ENCODE measurements at regions not wholly inside any gene's neighbourhood (a gene's known extent, or its start where the extent isn't known, plus 50 kb on each side); places are given as distances from the start of the nearest gene placed in this dataset.

- peak; percentile 9; the same call in 1 of the 2 replicates for TF ChIP-seq PHF8 (IDR thresholded peaks at IDR 0.05; ENCODE audit: borderline replicate concordance, low read length)
- TF ChIP-seq ZNF589 (CRISPR knock-in tag; IDR thresholded peaks at IDR 0.05; ENCODE audit: low read depth): no peak
- TF ChIP-seq MAZ (CRISPR knock-in tag; conservative IDR thresholded peaks at IDR 0.05 in 1 of 2, IDR thresholded peaks at IDR 0.05 in 1 of 2): 0 out of 4 replicates have a peak, but pooled peaks of 1 of the 2 experiments have one; percentile 47
- TF ChIP-seq CHD1 (IDR thresholded peaks at IDR 0.05; ENCODE audit: low read length): no peak
- TF ChIP-seq ZNF311 (CRISPR knock-in tag; IDR thresholded peaks at IDR 0.05): 0 out of 2 replicates have a peak, but pooled peaks have one; percentile 26
Observed at GRCh38 chr15:66617137-66618090, 51.6 kb upstream of the LCTL start (continued).

- H2AFZ ChIP-seq (ENCODE audit: low read depth, low read length): no peak overlapping the region
- WGBS (ENCODE audit: insufficient coverage, low coverage, missing lambda C conversion rate): 45% methylated on average over 15 of the region's 17 CpGs
- no TSS peak for BruUV-seq (replicated peaks)
- TF ChIP-seq TCF15 (CRISPR knock-in tag; IDR thresholded peaks at IDR 0.05) (no peak), ZNF639 (CRISPR knock-in tag; conservative IDR thresholded peaks at IDR 0.05 in 1 of 2, IDR thresholded peaks at IDR 0.05 in 1 of 2) (no peak), NFE2 (IDR thresholded peaks at IDR 0.05; ENCODE audit: low read depth) (0 out of 2 replicates have a peak, but pooled peaks have one; percentile 3), XRCC4 (IDR thresholded peaks at IDR 0.05; ENCODE audit: extremely low read depth, insufficient read depth, insufficient read length) (no peak), ZBTB17 (CRISPR knock-in tag; IDR thresholded peaks at IDR 0.05) (no peak), CREM (IDR thresholded peaks at IDR 0.05; ENCODE audit: low read depth) (peak; percentile 31; the same call in 1 of the 2 replicates), ZSCAN29 (IDR thresholded peaks at IDR 0.05) (no peak), KLF1 (tag; IDR thresholded peaks at IDR 0.05) (no peak), ZNF354B (CRISPR knock-in tag; IDR thresholded peaks at IDR 0.05) (no peak)
Observed at GRCh38 chr15:66619152-66619903, 53.5 kb upstream of the LCTL start.

More at GRCh38 chr15:66619152-66619903, 53.5 kb upstream of the LCTL start:
- POLR2A ChIA-PET: interaction anchor here (0.5 to 2.0 kb wide), 13 partner anchors 9 to 522 kb away, joined by 3 to 7 read pairs (median 3); no protein-coding TSS in a partner anchor
- peak; percentile 78 for FAIRE-seq
- H3K27me3 ChIP-seq (ENCODE audit: control insufficient read depth in 2 of 2, insufficient read depth in 2 of 2, low read length in 2 of 2): no peaks in the 10 kb centered on the region
- peaks cover 5% of the 10 kb centered on the region; the same call in 1 of the 2 replicates for H4K20me1 ChIP-seq (replicated peaks; ENCODE audit: control insufficient read depth, insufficient read depth, low read length)
- peaks cover 55 to 62% of the 10 kb centered on the region in 2 experiments for H3K4me1 ChIP-seq (replicated peaks in 1 of 2; ENCODE audit: control insufficient read depth in 2 of 2, insufficient read depth in 2 of 2, low read length in 2 of 2)
- no peaks in the 10 kb centered on the region for H3K9me1 ChIP-seq (ENCODE audit: control insufficient read depth, insufficient read depth, low read length)
- CTCF ChIA-PET (ENCODE audit: low intra/inter-chr PET ratio): interaction anchor here (0.9 to 1.4 kb wide), 3 partner anchors 78 to 684 kb away, joined by 4 to 15 read pairs (median 5); no protein-coding TSS in a partner anchor
- H3K4me2 ChIP-seq (ENCODE audit: insufficient read depth, low read length): no peak overlapping the region
- peak; percentile 76 for ATAC-seq
- peak; percentile 65 to 86 (median 72) for DNase-seq (ENCODE audit: extremely low read depth in 1 of 4, low spot score in 3 of 4)
- in situ Hi-C loops (cut with MboI) (loop anchor here (10.0 kb wide), 1 partner anchor 155 kb away; no protein-coding TSS in a partner anchor), intact Hi-C loops (cut with micrococcal nuclease) (loop anchor here (2.0 to 5.0 kb wide), 3 partner anchors 33 to 233 kb away; no protein-coding TSS in a partner anchor)
- peak overlapping the region in 1 of 2 experiments; percentile 22; a peak in 2 of 4 replicates for H3K9ac ChIP-seq (ENCODE audit: insufficient read depth in 1 of 2, low read depth in 2 of 2, low read length in 2 of 2)
- H3K79me2 ChIP-seq (ENCODE audit: control insufficient read depth, insufficient read depth, low read length): peaks cover 93% of the 10 kb centered on the region
- H3K9me3 ChIP-seq (replicated peaks; ENCODE audit: control insufficient read depth, insufficient read depth, low read depth, low read length): no peaks in the 10 kb centered on the region
- no peak overlapping the region for H3K4me3 ChIP-seq
- H3K36me3 ChIP-seq (ENCODE audit: control insufficient read depth, insufficient read depth, low read length): peaks cover 77% of the 10 kb centered on the region
- peak overlapping the region; percentile 27; the same call in 2 of the 3 replicates for H3K27ac ChIP-seq (ENCODE audit: extremely low read depth, low read depth, low read length)

Data from K562 (cell line).